Parathyroid adenoma (tissue), 2 donors: ENCODE measurements at regions not wholly inside any gene's neighbourhood (a gene's known extent, or its start where the extent isn't known, plus 50 kb on each side); places are given as distances from the start of the nearest gene placed in this dataset.

Source experiments
- H2AFZ ChIP-seq: fragments of 300-600 bp; sonication (generic); one replicate; pipeline ENCODE4 v1.7.0; 2017; ENCODE audit warnings: antibody characterized with exemption, mild to moderate bottlenecking
- H3K27ac ChIP-seq: fragments of 300-600 bp; sonication (generic); one replicate; pipeline ENCODE4 v1.7.0; 2017
- H3K27me3 ChIP-seq: fragments of 300-600 bp; sonication (generic); one replicate; pipeline ENCODE4 v1.7.0; 2017; ENCODE audit warnings: low read length; ENCODE audit not compliant: control insufficient read depth, insufficient read depth
- H3K36me3 ChIP-seq: fragments of 300-600 bp; sonication (generic); one replicate; pipeline ENCODE4 v1.7.0; 2017; ENCODE audit warnings: low read length; ENCODE audit not compliant: control insufficient read depth, insufficient read depth
- H3K4me1 ChIP-seq: fragments of 300-600 bp; sonication (generic); one replicate; pipeline ENCODE4 v1.7.0; 2017; ENCODE audit warnings: control low read depth
- H3K4me2 ChIP-seq: fragments of 300-600 bp; sonication (generic); one replicate; pipeline ENCODE4 v1.7.0; 2017; ENCODE audit warnings: low read length
- H3K4me3 ChIP-seq: fragments of 300-600 bp; sonication (generic); one replicate; pipeline ENCODE4 v1.7.0; 2017; ENCODE audit warnings: low read depth, low read length
- H3K79me2 ChIP-seq: fragments of 300-600 bp; sonication (generic); one replicate; pipeline ENCODE4 v1.7.0; 2017; ENCODE audit warnings: control low read depth
- H3K9ac ChIP-seq: fragments of 300-600 bp; sonication (generic); one replicate; pipeline ENCODE4 v1.7.0; 2017; ENCODE audit warnings: mild to moderate bottlenecking
- H3K9me3 ChIP-seq: fragments of 300-600 bp; sonication (generic); one replicate; pipeline ENCODE4 v1.7.0; 2017; ENCODE audit warnings: low read length; ENCODE audit not compliant: control insufficient read depth
- TF ChIP-seq, protein P1 (sequence below): fragments of 300-600 bp; sonication (generic); IDR thresholded peaks from one replicate; pipeline ENCODE4 v1.7.0; 2017; ENCODE audit warnings: antibody characterized with exemption, mild to moderate bottlenecking
- donor health status: primary hyperparathyroidism.

DNA sequence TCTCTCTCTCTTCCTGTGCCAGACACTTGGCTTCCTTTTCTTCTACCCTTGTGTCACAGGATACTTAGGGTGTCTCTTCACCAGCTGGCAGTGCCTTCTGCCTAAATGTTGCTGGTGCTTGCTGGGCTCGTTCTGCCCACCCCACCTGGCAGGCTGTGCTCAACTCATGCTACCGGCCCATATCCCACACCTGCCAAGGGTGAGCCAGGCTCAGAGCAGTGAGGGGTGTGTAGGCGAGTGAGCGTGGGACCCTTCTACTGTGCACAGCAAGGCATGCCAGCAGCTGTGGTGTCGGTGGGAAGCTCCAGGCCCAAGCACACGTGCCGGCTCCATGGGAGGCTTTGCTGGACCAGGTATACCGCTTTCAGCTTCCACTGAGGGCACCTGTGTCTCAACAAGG is 1626.7 kb upstream of the ACO1 start:
- H3K27me3 ChIP-seq: no peaks in the 10 kb centered on the region
- H3K4me3 ChIP-seq: no peak overlapping the region
- no peaks in the 10 kb centered on the region for H3K79me2 ChIP-seq
- no peak overlapping the region for H2AFZ ChIP-seq
- H3K9me3 ChIP-seq: no peaks in the 10 kb centered on the region
- no peaks in the 10 kb centered on the region for H3K4me1 ChIP-seq
- no peak overlapping the region for H3K9ac ChIP-seq
- TF ChIP-seq, protein P1, sequence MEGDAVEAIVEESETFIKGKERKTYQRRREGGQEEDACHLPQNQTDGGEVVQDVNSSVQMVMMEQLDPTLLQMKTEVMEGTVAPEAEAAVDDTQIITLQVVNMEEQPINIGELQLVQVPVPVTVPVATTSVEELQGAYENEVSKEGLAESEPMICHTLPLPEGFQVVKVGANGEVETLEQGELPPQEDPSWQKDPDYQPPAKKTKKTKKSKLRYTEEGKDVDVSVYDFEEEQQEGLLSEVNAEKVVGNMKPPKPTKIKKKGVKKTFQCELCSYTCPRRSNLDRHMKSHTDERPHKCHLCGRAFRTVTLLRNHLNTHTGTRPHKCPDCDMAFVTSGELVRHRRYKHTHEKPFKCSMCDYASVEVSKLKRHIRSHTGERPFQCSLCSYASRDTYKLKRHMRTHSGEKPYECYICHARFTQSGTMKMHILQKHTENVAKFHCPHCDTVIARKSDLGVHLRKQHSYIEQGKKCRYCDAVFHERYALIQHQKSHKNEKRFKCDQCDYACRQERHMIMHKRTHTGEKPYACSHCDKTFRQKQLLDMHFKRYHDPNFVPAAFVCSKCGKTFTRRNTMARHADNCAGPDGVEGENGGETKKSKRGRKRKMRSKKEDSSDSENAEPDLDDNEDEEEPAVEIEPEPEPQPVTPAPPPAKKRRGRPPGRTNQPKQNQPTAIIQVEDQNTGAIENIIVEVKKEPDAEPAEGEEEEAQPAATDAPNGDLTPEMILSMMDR: no peak
- no peak overlapping the region for H3K27ac ChIP-seq
- no peak overlapping the region for H3K4me2 ChIP-seq
- H3K36me3 ChIP-seq: no peaks in the 10 kb centered on the region

DNA sequence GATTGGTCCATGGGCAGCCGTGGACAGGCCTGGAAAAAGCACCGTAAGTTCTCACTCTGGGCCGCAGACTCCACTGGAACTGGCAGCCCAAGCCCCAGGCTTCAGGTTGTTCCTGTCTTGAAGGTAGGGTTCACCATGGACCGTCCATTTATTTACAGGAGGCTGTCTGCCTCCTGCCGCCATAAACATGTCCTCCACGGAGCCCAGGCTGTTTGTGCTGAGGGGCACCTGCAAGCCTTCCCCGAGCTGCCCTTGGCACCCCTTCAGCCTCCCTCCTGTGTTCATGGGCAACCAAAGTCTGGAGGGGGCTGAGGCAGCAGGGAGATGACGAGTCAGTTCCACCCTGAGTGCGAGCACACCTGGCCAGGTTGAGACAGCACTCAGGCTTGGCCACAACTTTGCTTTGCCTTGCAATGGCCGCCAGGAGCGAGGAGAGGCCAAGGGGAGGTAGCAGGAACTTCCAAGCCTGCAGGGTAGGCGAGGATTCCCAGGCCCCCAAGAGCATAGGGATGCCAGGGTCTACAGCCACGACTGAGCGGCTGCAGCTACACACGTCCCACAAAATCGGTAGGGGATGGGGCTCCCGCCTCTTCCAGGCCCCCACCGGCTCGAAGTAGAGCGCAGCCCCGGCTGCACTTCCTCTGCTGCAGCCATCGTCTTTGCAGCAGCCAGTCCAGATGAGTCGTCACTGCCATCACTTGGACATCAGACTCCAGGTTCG is 1625.6 kb upstream of the ACO1 start:
- no peaks in the 10 kb centered on the region for H3K9me3 ChIP-seq
- H3K4me2 ChIP-seq: no peak overlapping the region
- no peak overlapping the region for H3K4me3 ChIP-seq
- no peak overlapping the region for H3K27ac ChIP-seq
- no peak overlapping the region for H3K9ac ChIP-seq
- H3K27me3 ChIP-seq: no peaks in the 10 kb centered on the region
- no peaks in the 10 kb centered on the region for H3K4me1 ChIP-seq
- no peak overlapping the region for H2AFZ ChIP-seq
- TF ChIP-seq, protein P1: no peak
- H3K36me3 ChIP-seq: no peaks in the 10 kb centered on the region
- no peaks in the 10 kb centered on the region for H3K79me2 ChIP-seq

DNA sequence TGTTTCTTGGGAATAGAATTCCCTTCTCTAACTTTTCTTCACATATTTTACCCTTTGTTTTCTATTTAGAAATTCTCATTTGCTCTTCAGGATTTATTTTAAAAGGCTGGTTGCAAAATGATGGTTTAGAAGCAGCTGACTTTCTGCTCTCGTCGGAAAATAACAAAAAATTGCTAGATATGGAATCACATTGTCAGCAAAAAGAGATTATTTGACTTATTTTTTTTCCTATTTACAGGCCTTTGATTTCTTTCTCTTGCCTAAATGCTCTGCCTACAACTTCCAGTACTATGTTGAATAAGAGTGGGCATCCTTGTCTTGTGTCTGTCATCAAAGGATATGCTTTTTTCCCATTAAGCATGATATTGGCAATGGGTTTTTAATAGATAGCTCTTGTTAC is 1619.1 kb upstream of the ACO1 start:
- TF ChIP-seq, protein P1: no peak
- Histone ChIP-seq H3K27ac (no peak overlapping the region), H3K36me3 (no peaks in the 10 kb centered on the region), H3K4me3 (no peak overlapping the region), H3K27me3 (no peaks in the 10 kb centered on the region), H3K9me3 (no peaks in the 10 kb centered on the region), H3K4me1 (no peaks in the 10 kb centered on the region), H2AFZ (no peak overlapping the region), H3K9ac (no peak overlapping the region), H3K79me2 (no peaks in the 10 kb centered on the region), H3K4me2 (no peak overlapping the region)

DNA sequence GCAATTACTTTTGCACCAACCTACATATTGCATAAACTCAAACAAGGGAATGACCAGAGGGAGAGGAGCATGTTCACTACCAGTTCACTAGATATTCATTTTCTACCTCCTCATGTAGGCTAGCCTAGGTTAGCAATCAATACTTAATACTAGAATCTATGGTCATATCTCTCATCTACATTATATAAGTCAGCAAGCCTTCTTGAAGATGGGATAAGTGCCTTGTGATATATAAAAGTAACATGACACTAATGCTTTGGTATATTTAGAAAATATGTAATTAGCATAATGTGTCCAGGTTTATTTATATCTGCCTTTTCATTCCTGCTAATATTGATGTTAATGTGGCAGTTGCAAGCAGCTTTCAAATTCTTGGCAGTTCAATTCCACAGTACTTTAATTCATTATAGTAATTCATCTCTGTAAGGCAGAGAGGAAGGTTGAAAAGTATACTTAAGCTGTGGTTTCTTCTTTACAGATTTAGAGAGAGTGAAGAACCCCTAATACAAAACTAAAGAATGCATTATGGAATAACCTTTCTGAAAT is 1613.2 kb upstream of the ACO1 start:
- Histone ChIP-seq H3K36me3 (no peaks in the 10 kb centered on the region), H3K4me3 (no peak overlapping the region), H2AFZ (no peak overlapping the region), H3K9ac (no peak overlapping the region), H3K9me3 (no peaks in the 10 kb centered on the region), H3K27me3 (no peaks in the 10 kb centered on the region), H3K4me2 (no peak overlapping the region), H3K27ac (no peak overlapping the region), H3K79me2 (no peaks in the 10 kb centered on the region), H3K4me1 (no peaks in the 10 kb centered on the region)
- TF ChIP-seq, protein P1: no peak

DNA sequence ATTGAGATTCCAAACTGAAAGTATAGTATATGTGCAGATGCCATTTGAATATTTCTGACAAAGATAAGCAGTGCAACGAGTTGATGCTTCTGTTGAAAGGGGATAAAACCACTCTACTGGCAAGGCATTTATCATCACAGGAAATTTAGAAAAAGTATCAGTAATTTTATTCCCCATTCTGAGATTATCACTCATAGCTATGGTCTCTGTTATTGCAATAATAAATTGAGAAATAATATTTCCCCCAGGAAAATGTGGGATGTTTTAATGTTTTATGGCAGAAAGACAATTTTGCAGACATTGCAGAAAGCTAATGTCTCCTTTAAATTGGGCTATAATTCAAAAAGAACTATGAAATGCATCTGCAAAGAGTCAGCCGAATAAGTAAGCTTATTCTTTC is 1612.7 kb upstream of the ACO1 start:
- H3K9ac ChIP-seq: no peak overlapping the region
- no peak overlapping the region for H2AFZ ChIP-seq
- H3K4me2 ChIP-seq: no peak overlapping the region
- TF ChIP-seq, protein P1: no peak
- H3K4me1 ChIP-seq: no peaks in the 10 kb centered on the region
- H3K27ac ChIP-seq: no peak overlapping the region
- no peaks in the 10 kb centered on the region for H3K27me3 ChIP-seq
- no peaks in the 10 kb centered on the region for H3K36me3 ChIP-seq
- no peaks in the 10 kb centered on the region for H3K9me3 ChIP-seq
- H3K79me2 ChIP-seq: no peaks in the 10 kb centered on the region
- no peak overlapping the region for H3K4me3 ChIP-seq
